Neural cell (in vitro differentiated cells): ENCODE measurements at regions not wholly inside any gene's neighbourhood (a gene's known extent, or its start where the extent isn't known, plus 50 kb on each side); places are given as distances from the start of the nearest gene placed in this dataset.

Experiments
- EP300 ChIP-seq: fragments of 450-650 bp; conservative IDR thresholded peaks from 2 replicates; pipeline ENCODE4 v1.6.1; 2014; ENCODE audit warnings: antibody characterized with exemption, mild to moderate bottlenecking, moderate library complexity; ENCODE audit not compliant: poor library complexity, severe bottlenecking
- EZH2 ChIP-seq: fragments of 200-600, 300-800 bp; shearing (Covaris generic), sonication (generic); IDR thresholded peaks from 2 replicates; pipeline ENCODE4 v1.6.1; 2014; ENCODE audit warnings: antibody characterized with exemption, low read length, borderline replicate concordance, mild to moderate bottlenecking; ENCODE audit not compliant: insufficient read depth, poor library complexity, severe bottlenecking
- MXI1 ChIP-seq: fragments of 450-650 bp; conservative IDR thresholded peaks from 2 replicates; pipeline ENCODE4 v1.6.1; 2014; ENCODE audit warnings: antibody characterized with exemption, mild to moderate bottlenecking; ENCODE audit not compliant: poor library complexity, severe bottlenecking
- POLR2AphosphoS5 ChIP-seq: IDR thresholded peaks from 2 replicates; pipeline ENCODE4 v1.6.1; 2012
- RAD21 ChIP-seq: fragments of 450-650 bp; conservative IDR thresholded peaks from 2 replicates; pipeline ENCODE4 v1.6.1; 2014; ENCODE audit warnings: antibody characterized with exemption, mild to moderate bottlenecking, moderate library complexity
- SMC3 ChIP-seq: fragments of 450-650 bp; conservative IDR thresholded peaks from 2 replicates; pipeline ENCODE4 v1.6.1; 2014; ENCODE audit warnings: antibody characterized with exemption, mild to moderate bottlenecking, moderate library complexity; ENCODE audit not compliant: poor library complexity
- TF ChIP-seq, protein P1 (sequence below): fragments of 450-650 bp; IDR thresholded peaks from 2 replicates; pipeline ENCODE4 v1.5.1; 2014; ENCODE audit warnings: antibody characterized with exemption, mild to moderate bottlenecking, moderate library complexity; ENCODE audit not compliant: poor library complexity, severe bottlenecking

- TF ChIP-seq RAD21 (no peak), EP300 (no peak), POLR2AphosphoS5 (no peak), SMC3 (no peak), EZH2 (no peak), MXI1 (no peak)
- TF ChIP-seq, protein P1, sequence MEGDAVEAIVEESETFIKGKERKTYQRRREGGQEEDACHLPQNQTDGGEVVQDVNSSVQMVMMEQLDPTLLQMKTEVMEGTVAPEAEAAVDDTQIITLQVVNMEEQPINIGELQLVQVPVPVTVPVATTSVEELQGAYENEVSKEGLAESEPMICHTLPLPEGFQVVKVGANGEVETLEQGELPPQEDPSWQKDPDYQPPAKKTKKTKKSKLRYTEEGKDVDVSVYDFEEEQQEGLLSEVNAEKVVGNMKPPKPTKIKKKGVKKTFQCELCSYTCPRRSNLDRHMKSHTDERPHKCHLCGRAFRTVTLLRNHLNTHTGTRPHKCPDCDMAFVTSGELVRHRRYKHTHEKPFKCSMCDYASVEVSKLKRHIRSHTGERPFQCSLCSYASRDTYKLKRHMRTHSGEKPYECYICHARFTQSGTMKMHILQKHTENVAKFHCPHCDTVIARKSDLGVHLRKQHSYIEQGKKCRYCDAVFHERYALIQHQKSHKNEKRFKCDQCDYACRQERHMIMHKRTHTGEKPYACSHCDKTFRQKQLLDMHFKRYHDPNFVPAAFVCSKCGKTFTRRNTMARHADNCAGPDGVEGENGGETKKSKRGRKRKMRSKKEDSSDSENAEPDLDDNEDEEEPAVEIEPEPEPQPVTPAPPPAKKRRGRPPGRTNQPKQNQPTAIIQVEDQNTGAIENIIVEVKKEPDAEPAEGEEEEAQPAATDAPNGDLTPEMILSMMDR = no peak
Measured at GRCh38 chr21:35382696-35383095, 333.6 kb upstream of the RUNX1 start.
